GM12891 (cell line): ENCODE measurements at regions not wholly inside any gene's neighbourhood (a gene's known extent, or its start where the extent isn't known, plus 50 kb on each side); places are given as distances from the start of the nearest gene placed in this dataset.
A peak's percentile ranks its signal among the peaks of the same experiment; 100 is the strongest.

ENCODE experiments used
- DNase-seq: peaks from one replicate; pipeline ENCODE4 v3.0.0; 2011; ENCODE audit warnings: low spot score; ENCODE audit not compliant: insufficient read length
- FAIRE-seq: peaks from 2 replicates; lab custom pipeline; 2011; peaks lifted over from hg19 to GRCh38; lab: Jason Lieb, UNC
- PAX5 ChIP-seq: IDR thresholded peaks from 2 replicates; pipeline ENCODE4 v1.6.1; 2011; ENCODE audit warnings: low read length, moderate library complexity, mild to moderate bottlenecking; ENCODE audit not compliant: insufficient read depth, severe bottlenecking
- POLR2A ChIP-seq: IDR thresholded peaks from 2 replicates; pipeline ENCODE4 v1.6.1; 2011; ENCODE audit warnings: low read depth, low read length, control low read depth
- POLR2AphosphoS5 ChIP-seq: IDR thresholded peaks from 2 replicates; pipeline ENCODE4 v1.6.1; 2011; ENCODE audit warnings: low read depth, low read length, control low read depth
- POU2F2 ChIP-seq: IDR thresholded peaks from 2 replicates; pipeline ENCODE4 v1.6.1; 2011; ENCODE audit warnings: low read depth, mild to moderate bottlenecking, control low read depth, low read length, moderate library complexity
- SPI1 ChIP-seq: IDR thresholded peaks from 2 replicates; pipeline ENCODE4 v1.6.1; 2011; ENCODE audit warnings: low read depth, low read length, control low read depth
- TAF1 ChIP-seq: IDR thresholded peaks from 2 replicates; pipeline ENCODE4 v1.6.1; 2011; ENCODE audit warnings: low read depth, low read length, control low read depth

- TF ChIP-seq POU2F2 (peak; percentile 85; the same call in 1 of the 2 replicates), POLR2A (no peak)
- FAIRE-seq (peak; percentile 85), DNase-seq (no peak)
Measured at GRCh38 chrX:120753413-120754251, 122.0 kb downstream of the CT47B1 start.

- no peak for TF ChIP-seq POU2F2
- peak; percentile 35 for FAIRE-seq
- DNase-seq, result no peak
Measured at GRCh38 chrX:120752431-120753082, 122.7 kb upstream of the C1GALT1C1 start.

GRCh38 chrX:120751683-120752082 lies 121.8 kb upstream of the C1GALT1C1 start:
- DNase-seq (no peak), FAIRE-seq (peak; percentile 66)
- TF ChIP-seq POLR2A (no peak), PAX5 (no peak), SPI1 (no peak), POLR2AphosphoS5 (no peak), POU2F2 (no peak), TAF1 (no peak)

- FAIRE-seq, result no peak
Measured at GRCh38 chrX:120750381-120750780, 120.5 kb upstream of the C1GALT1C1 start.

GRCh38 chrX:120749141-120749846 lies 119.4 kb upstream of the C1GALT1C1 start:
- FAIRE-seq (peak; percentile 91), DNase-seq (no peak)
- TF ChIP-seq TAF1, result no peak
- no peak for TF ChIP-seq POLR2AphosphoS5
- peak; percentile 42; the same call in 1 of the 2 replicates for TF ChIP-seq SPI1
- no peak for TF ChIP-seq PAX5
- no peak for TF ChIP-seq POU2F2
- TF ChIP-seq POLR2A, result no peak

More at GRCh38 chrX:120750381-120750780, 120.5 kb upstream of the C1GALT1C1 start:
- DNase-seq, result no peak
- TF ChIP-seq POLR2AphosphoS5 (no peak), PAX5 (no peak), POU2F2 (no peak), POLR2A (no peak), TAF1 (no peak)

- FAIRE-seq, result no peak
- no peak for TF ChIP-seq POU2F2
- no peak for TF ChIP-seq SPI1
- no peak for TF ChIP-seq TAF1
- TF ChIP-seq POLR2AphosphoS5, result no peak
- TF ChIP-seq PAX5, result no peak
- no peak for TF ChIP-seq POLR2A
Measured at GRCh38 chrX:120746153-120746552, 116.3 kb upstream of the C1GALT1C1 start.

GRCh38 chrX:120742946-120743665 lies 113.3 kb upstream of the C1GALT1C1 start:
- FAIRE-seq (no peak), DNase-seq (no peak)
- TF ChIP-seq SPI1 (no peak), POLR2A (no peak), PAX5 (no peak), TAF1 (no peak), POU2F2 (no peak), POLR2AphosphoS5 (no peak)

More at GRCh38 chrX:120746153-120746552, 116.3 kb upstream of the C1GALT1C1 start:
- DNase-seq, result no peak

GRCh38 chrX:120741452-120741851 lies 111.6 kb upstream of the C1GALT1C1 start:
- DNase-seq, result no peak
- TF ChIP-seq POU2F2 (no peak), POLR2AphosphoS5 (no peak), SPI1 (no peak), PAX5 (no peak), POLR2A (no peak), TAF1 (no peak)
- no peak for FAIRE-seq

- DNase-seq, result no peak
- no peak for TF ChIP-seq POU2F2
- TF ChIP-seq TAF1, result no peak
- TF ChIP-seq SPI1, result no peak
- no peak for TF ChIP-seq PAX5
- no peak for TF ChIP-seq POLR2AphosphoS5
- no peak for TF ChIP-seq POLR2A
- no peak for FAIRE-seq
Measured at GRCh38 chrX:120740072-120740471, 110.2 kb upstream of the C1GALT1C1 start.
